DMS 273 (cell line): ENCODE measurements at regions not wholly inside any gene's neighbourhood (a gene's known extent, or its start where the extent isn't known, plus 50 kb on each side); places are given as distances from the start of the nearest gene placed in this dataset.
"Not testable (repeated sequence)": the region's sequence is repeated elsewhere in the genome, so short reads cannot be mapped to it uniquely, and the experiment has no call there.

Experiments used
- DNase-seq: peaks from one replicate; lab custom pipeline; 2025; ENCODE audit not compliant: unreplicated experiment; lab: John Stamatoyannopoulos, UW

DNA sequence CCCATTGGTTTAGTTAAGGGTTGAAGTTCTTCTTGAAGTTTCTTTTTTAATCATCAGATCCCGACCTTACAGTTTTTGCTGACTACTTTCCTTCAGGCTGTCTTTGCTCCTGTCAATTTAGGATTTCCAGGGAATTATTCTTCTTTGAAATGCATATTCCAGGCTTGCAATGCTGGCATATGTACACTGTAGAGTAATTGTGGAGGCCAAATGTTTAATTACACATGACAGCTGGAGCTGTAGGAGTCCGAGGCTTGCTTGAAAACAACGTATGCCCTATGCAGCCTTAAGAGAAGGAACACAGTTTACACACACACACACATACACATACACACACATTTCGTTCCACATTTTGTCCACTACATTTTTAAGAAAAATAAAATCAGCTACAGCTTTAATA lies 602.3 kb downstream of the TMEM182 start:
- DNase-seq, result peak; percentile 95

DNA sequence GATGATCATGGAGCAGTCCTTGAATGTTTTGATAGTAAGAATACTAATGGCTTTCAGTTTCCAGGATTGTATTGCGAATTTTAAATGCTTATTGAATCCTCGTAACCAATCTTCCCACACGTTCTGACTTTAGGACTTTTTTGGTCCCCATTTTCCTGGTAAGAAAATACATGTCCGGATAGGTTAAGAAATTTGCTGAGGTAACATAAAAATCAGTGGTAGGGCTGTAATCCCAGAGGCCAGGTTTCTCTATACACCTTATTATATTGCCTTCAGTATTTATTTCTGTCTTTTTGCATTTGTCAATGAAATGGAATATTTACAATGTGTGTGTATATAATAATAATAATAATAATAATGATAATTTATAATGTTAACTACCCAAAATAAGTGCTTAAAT lies 603.2 kb downstream of the TMEM182 start:
- peak; percentile 37 for DNase-seq

DNA sequence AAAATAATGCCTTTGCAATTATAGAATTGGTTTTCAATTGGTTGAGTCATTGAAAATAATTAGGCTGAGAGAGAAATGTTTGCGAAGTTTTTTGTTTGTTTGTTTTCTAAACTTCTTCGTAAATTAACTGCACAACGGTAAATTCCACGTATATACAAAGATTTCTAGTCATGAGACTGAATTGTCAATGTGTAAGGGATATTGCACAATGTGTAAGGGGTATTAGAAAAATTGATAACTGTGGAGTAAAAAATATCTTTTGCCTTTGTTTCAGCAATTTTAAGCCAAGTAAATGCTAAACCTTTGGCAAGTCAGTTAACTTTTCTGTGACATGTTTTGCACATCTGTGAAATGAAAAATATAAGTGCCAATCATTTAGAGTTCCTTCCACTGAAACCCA lies 606.0 kb downstream of the TMEM182 start:
- DNase-seq, result no peak

DNA sequence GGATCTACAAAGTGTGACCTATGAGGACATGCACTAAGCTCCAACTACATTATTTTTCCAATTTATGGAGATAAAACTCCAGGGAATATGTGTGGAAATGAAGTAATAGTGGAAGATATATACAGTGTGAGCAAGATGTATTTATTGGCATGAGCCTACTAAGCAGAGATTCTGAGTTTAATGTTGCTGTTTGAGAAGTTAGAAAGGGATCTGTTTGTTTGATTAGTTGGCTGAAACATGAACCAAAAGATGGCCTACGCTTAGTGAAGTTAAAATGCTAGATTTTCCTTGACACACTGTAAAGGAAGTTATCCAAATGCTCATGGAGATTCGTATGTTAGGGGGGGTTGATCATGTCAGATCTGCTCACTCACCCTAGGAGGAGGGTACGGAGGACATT lies 621.7 kb downstream of the TMEM182 start:
- no peak for DNase-seq

DNA sequence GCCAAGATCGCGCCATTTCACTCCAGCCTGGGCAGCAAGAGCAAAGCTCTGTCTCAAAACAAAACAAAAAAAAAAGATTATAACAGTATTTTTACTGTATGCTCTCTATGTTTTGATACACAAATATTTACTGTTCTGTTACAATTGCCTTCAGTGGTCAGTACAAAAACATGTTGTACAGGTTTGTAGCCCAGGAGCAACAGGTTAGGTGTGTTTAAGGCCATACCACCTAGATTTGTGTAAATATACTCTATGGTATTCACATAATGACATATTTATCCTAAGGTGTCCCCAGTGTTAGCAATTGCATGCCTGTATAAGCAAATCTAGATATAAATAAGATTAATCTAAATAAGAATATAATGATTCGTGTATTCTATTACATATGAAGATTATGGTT lies 625.0 kb downstream of the TMEM182 start:
- DNase-seq, result no peak

DNA sequence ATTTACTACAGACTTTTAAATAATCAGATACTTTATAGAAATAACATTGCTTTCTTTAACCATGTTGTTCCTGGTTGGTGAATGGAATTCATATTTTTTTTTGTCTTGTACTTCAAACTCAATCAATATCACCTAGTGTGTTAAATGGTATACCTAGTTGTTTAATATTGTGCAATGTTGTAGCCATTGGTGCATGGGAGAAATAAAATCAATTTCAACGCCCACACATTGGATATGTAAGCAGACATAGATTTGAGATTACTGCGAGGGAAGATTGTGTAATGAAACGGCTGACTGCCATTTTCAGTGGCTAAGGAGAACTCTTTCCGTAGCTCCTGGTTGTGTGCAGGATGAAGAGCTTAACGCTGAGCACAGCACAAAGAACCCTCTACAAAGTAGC lies 626.1 kb downstream of the TMEM182 start:
- DNase-seq, result no peak

DNA sequence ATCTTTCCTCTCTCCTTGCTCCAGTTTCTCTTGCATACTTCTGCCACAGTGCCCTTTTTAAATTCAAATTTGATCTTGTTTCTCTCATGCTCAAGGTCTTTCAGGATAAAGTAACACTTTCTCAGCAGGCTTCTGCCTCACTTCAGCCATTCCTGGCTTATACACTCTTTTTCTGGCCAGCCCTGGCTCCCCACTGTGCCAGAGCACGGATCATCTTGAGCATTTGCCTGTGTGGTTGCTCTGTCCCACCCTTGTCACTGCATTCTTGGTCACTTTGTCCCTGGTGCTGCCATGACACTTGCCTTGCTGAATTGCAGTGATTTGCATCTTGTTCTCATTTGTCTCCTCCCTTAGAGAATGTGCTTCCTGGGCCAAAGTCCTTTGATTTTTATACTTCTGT lies 634.3 kb downstream of the TMEM182 start:
- no peak for DNase-seq

DNA sequence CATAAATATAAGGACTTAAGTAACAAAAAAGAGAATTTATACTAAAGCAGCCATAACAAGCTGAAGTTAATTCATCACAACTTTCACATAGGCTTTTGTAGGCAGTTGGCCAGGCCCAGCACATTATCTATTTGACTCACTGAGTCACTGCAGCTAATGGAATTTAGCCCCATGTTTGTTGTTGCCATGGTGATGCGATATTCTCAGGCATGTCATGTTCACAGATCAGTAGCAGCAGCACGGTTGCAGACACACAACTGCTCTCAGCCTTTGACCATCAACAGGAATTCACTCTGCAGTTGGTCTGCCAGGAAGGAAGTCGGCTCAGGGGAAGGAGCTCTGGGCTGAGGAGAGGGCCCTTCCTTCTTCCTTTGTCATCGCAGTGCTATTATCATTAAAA lies 639.8 kb downstream of the TMEM182 start:
- peak; percentile 2 for DNase-seq

DNA sequence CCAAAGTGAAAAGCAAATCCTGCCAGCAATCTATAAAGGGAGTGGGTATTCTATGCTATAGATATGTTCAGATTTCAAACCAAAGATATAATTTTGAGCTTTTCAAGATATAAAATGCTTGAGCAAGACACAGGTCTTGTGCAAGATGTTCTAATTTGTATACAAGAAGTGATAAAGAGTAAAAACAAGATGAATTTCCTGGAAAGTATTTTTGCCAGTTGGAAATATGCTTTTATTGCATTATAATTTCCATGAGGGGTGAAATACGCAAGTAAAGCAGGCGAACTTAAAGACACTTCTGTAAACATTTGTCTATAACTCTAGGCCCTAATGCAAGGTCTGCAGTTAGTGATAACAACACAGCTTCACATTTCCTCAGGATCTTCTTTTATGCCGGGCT lies 640.5 kb downstream of the TMEM182 start:
- DNase-seq, result no peak

DNA sequence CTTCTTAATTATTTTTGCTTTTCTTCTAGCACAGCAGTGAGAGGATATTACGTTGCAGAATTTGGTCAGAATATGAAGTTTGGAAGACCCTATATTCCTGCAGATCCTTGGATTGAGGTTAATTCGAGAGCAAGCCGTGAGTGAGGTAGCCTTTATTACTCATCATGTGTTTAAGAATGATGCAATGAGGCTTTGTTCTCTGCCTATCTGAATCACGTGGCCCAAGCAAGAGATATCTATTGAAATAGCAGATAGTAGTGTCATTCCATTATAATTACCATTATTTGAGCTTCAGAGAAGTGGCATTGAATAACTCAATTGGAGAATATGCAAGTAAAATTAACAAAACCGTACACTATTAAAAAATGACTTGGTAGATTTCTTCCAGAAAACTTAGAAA lies 641.1 kb downstream of the TMEM182 start:
- no peak for DNase-seq

DNA sequence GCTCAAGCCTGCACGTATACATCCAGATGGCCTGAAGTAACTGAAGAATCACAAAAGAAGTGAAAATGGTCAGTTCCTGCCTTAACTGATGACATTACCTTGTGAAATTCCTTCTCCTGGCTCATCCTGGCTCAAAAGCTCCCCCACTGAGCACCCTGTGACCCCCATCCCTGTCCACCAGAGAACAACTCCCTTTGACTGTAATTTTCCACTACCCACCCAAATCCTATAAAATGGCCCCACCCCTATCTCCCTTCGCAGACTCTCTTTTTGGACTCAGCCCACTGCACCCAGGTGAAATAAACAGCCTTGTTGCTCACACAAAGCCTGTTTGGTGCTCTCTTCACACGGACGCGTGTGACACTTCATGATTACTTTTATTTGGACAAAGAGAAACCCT lies 641.6 kb downstream of the TMEM182 start:
- DNase-seq, result not testable (repeated sequence)

DNA sequence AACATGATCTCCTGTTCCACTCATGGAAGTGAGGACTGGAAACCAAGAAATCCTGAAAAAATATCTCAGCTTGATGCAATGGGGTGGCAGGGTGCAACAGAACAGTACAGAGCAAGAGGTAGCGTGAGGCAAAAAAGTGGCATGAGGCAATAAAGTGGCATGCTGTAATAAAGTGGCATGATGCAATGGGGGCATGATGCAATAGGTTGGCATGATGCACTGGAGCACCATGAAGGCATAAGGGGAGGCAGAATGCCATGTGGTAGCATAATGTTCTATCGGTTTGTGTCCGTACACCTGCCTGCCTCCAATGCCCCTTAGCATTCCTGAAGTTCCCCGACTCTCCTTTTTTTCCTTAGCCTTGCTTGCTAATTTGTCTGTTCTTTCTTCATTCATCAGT lies 648.4 kb downstream of the TMEM182 start:
- peak; percentile 9 for DNase-seq

DNA sequence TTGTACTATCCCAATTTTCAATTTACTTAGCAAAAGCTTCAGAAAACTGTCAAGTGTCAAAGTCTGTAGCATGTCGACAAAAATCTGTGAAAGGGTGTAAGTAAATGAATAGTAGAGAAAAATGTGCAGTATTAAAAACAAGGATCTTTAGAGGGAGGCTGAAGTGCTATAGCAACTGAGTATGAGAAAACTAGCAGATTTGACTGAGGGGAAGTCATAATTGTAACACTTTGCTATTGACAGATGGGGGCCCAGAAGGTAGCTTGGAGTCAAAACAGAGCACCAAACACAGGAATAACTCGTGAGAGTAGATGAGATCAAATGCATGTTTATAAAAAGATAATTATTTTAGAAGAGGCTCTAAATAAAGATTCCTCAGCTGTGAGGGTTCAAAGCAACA lies 657.7 kb downstream of the TMEM182 start:
- DNase-seq, result peak; percentile 64

DNA sequence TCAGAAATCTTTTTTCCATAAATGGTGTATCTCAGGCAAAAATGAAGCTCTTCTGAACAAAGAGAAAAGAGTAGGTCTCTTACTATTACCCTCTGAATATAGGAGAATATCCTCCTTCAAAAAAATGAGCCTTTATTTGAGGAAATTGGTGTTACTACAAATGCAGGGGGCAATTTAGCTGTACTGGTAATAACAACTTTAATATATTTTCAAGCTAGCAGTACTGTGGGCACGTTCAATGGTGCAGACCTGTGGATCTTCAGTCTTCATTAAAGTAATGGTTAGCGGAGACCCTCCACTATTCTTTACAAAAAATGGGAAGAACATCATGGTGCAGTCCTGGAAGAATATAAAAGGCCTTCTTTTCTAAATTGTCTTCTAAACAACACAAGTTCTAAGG lies 661.3 kb downstream of the TMEM182 start:
- DNase-seq, result no peak

DNA sequence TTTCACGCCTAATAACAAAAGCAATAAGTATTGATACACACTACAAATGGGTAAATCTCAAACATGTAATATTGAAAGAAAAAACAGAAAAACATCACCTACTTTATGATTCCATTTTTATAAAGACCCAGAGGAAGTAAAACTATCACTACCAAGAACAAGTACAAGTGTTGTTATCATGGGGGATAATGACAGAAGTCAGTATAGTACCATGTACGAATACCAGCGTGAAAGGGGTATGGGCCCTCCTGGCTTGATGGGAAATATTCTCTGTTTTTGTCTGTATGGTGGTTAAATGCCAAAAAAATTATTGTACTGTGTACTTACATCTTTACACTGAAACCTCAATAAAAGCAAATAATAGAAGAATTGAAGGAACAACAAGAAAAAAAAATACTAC lies 665.7 kb downstream of the TMEM182 start:
- DNase-seq, result no peak

DNA sequence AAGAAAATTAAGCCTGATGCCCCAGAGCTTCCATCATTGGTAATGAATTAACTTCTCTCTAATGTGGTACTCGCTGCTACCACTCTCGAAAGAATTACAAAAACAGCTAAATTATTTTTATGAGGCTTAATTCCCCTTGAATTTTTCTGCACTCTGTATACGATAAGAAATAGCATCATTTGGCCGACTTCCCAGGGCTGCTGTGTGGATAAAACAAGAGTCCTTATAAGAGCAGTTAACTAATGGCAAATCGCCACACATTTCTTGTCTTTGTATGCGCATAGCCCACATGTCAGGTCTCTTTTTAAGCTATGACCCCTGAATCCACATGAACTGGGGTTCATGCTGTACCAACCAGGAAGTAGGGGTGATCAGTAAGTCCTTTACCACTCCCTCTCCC lies 668.4 kb downstream of the TMEM182 start:
- DNase-seq, result no peak

DNA sequence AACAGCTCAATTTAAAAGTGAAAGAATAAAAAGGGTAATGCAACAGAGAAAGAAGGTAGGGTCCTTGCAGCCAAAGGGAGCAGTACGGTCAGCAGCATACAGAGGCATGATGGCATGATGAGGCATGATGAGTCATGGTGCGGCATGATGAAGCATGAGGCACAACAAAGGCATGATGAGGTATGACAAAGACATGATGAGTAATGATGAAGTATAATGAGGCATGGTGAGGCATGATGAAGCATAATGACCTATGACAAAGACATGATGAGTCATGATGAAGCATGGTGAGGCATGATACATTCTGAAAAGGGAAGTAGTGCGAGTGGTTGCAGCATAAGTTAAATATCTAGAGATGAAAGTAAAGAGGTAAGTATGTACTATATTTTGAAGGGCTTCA lies 673.2 kb downstream of the TMEM182 start:
- peak; percentile 14 for DNase-seq

DNA sequence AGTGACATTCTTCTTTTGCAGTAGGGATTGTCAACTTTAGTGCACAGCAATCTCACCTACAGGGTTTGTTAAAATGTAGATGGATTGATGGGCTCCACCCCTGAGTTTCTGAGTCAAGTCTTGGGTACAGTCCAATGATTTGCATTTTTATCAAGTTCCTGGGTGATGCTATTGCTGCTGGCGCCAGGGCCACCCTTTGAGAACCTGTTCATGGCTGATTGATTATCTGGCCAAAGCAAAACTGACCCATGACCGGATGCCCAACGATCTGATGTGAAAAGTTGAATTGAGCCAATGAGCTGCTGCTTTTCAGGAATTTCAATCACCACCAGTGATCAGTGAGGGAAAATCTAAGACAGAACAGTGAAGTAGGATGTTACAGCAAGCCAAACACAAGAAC lies 675.3 kb downstream of the TMEM182 start:
- DNase-seq, result peak; percentile 45

DNA sequence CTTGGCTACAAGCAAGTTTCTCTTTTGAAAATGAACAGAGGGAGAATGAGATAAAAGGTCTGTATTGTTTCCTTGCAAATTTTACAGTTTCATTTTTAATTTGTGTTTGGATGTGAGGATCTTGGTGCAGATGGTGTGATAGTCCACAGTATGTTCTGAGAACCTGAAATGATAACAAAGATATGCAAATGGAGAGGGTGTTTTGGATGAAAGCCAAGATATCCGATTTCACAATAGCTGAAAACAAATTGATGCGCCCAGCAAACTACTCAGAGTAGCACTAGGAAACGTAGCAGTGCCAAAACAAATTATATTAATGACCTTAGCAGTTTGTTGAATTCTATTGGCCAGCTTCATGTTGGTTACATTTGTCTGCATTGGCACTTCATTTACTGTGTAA lies 683.5 kb downstream of the TMEM182 start:
- DNase-seq, result peak; percentile 86

DNA sequence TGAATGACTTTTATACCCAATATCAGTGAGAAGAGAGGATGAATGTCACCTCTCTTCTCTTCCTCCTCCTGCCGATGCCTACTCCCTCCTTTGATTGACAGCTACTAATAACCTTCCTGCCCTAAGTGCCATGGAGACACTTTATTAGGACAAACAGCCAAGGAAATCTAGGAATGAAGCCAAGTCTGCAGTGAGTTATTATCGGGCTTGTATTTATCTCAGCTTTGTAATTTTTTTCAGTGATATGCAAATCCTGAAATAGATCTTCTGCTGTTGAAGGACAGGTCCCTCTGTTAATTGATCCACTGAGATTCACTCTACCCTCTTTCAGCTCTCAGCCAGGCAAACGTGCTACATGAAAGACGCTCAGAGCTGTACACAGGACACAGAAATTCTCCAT lies 686.7 kb downstream of the TMEM182 start:
- DNase-seq, result peak; percentile 88

DNA sequence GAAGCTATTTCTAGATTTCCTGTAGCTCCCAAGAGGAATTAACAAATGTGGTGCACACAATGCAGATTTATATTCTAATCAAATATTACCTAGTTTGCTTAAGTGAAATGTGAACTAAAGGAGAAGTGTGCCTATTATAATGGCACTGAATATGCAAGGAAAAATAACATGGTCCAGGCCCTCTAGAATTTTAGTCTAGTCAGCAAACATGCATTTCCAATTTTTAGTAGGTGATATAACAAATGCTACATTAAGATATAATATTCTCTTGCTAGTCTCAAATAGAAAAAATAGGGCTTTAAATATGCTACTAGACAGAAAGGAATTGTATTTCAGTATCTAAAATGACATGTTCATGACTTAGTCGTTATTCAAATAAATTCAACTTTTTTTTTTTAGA lies 689.5 kb downstream of the TMEM182 start:
- DNase-seq, result no peak

DNA sequence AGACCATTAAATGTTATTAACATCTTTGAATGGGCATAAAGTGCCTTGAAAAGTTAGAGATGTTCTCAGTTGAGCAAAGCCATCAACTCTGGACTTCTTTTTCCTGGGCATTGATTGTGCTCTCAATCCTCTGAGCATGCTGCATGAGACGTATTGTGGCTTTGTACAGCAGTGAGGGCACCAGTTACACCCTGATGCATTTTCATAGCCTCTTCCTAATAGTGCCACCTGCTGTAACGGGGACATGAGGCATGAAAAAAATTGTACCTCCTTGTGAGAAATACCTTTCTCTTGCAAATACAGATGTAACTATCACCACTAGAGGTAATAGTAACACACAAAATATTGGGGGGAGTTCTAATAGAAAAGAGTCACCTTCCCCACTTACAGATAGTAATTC lies 697.5 kb downstream of the TMEM182 start:
- peak; percentile 52 for DNase-seq

DNA sequence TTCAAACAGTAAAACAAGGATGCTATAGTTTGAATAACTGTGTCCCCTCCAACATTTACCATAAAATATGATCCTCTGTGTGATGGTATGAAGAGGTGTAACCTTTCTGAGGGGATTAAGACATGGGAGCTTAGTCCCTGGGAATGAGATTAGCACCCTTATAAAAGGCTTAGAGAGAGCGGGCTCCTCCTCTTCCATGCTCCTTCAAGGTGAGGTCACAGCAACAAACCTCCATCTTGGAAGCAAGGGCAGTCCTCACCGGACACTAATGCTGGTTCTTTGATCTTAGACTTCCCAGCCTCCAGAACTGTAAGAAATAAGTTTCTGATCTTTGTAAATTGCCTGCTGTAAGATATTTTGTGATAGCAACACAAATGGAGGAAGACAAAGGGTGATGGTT lies 700.3 kb downstream of the TMEM182 start:
- no peak for DNase-seq

DNA sequence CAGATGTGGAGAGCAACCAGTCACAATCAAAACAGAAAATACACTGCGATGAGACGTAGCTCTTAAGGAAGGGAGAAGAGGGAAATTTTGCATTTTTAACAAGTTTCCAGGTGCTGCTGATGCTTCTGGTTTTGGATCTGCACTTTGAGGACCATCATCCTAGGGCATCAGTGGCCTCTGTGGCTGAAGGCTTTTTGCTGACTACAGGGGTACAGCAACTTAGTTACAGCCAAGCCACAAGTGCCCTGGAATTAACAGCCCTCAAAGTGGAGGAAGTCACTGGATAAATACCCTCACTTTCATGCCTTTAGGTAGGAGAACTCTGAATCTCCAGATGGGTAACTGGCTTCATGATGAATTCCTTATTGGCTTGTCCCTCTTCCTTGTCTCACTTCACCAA lies 700.9 kb downstream of the TMEM182 start:
- no peak for DNase-seq
